ENCODE measurements at regions not wholly inside any gene's neighbourhood (a gene's known extent, or its start where the extent isn't known, plus 50 kb on each side); places are given as distances from the start of the nearest gene placed in this dataset.

DNA sequence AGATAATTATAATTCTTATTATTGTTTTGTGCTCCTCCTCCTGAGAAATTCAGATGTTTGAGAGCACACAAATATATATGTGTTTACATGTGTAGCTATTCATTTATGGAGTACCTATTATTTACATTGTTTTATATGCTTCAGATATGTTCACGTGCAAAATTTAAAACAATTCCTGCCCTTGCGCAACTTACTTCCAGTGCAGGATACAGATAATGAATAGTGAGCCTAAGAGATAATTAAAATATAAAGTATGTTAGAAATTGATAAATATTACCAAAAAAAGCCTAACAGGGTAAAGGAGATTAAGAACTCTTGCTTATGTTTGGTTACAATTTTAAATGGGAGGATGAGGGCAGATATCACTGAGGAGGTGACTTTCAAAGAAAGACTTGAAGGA lies 81.7 kb upstream of the DPH6 start:
- Histone ChIP-seq H3K9me3 (no peaks in the 10 kb centered on the region), H3K27ac (no peak overlapping the region), H3K27me3 (no peaks in the 10 kb centered on the region), H3K36me3 (no peaks in the 10 kb centered on the region), H3K4me1 (peaks cover 0 to 19% of the 10 kb centered on the region in 2 donors), H3K4me3 (no peak overlapping the region)
- TF ChIP-seq, protein P1, sequence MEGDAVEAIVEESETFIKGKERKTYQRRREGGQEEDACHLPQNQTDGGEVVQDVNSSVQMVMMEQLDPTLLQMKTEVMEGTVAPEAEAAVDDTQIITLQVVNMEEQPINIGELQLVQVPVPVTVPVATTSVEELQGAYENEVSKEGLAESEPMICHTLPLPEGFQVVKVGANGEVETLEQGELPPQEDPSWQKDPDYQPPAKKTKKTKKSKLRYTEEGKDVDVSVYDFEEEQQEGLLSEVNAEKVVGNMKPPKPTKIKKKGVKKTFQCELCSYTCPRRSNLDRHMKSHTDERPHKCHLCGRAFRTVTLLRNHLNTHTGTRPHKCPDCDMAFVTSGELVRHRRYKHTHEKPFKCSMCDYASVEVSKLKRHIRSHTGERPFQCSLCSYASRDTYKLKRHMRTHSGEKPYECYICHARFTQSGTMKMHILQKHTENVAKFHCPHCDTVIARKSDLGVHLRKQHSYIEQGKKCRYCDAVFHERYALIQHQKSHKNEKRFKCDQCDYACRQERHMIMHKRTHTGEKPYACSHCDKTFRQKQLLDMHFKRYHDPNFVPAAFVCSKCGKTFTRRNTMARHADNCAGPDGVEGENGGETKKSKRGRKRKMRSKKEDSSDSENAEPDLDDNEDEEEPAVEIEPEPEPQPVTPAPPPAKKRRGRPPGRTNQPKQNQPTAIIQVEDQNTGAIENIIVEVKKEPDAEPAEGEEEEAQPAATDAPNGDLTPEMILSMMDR (IDR thresholded peaks at IDR 0.05): no peak
- no peak for DNase-seq (ENCODE audit: low spot score)

DNA sequence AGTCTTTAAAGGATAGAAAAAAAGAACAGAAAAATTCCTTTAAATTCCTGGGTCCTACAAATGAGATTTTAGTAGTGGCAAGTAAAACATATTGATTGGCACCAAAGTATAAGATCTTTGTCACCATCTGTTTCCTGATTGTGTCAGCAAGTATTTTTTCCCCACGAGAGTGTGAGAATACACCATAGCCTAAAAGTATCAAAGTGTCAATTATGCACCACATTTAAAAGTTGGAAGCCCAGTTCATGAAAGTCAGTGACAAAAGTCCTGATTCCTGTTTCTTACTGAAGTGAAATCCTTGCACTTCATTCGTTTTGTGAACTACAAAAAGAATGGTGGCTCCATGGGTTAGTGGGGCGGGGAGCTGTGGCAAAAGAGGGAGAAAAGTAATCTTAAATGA lies 83.8 kb upstream of the DPH6 start:
- TF ChIP-seq, protein P1 (IDR thresholded peaks at IDR 0.05): no peak
- Histone ChIP-seq H3K36me3 (no peaks in the 10 kb centered on the region), H3K9me3 (no peaks in the 10 kb centered on the region), H3K27me3 (no peaks in the 10 kb centered on the region), H3K4me3 (no peak overlapping the region), H3K27ac (peak overlapping the region in 1 of 2 donors; percentile 30), H3K4me1 (peaks cover 0 to 19% of the 10 kb centered on the region in 2 donors)
- no peak for DNase-seq (ENCODE audit: low spot score)

DNA sequence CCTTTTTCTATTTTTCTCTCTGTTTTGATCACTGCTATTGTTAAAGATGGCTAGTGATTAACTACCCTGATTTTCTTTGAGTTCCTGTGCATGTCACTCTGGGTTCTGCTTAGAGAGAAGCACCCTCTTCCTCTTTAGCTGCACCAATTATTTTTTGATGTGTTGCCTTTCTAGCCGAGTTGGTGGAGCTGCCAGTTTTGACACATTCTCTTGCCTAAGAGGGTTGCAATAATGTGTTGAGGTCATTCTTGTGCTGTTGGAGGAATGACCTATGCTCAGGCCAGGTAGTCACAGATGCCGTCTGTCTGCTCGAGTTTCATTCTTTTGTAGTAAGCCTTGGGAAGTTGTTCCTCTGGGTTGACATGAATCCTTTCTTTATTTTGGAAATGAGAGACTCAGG lies 84.6 kb upstream of the DPH6 start:
- Histone ChIP-seq H3K27me3 (no peaks in the 10 kb centered on the region), H3K4me1 (peaks cover 0 to 13% of the 10 kb centered on the region in 2 donors), H3K9me3 (no peaks in the 10 kb centered on the region), H3K27ac (peak overlapping the region in 1 of 2 donors; percentile 30), H3K4me3 (no peak overlapping the region), H3K36me3 (no peaks in the 10 kb centered on the region)
- TF ChIP-seq, protein P1 (IDR thresholded peaks at IDR 0.05): no peak
- peak; percentile 68 for DNase-seq (ENCODE audit: low spot score)

DNA sequence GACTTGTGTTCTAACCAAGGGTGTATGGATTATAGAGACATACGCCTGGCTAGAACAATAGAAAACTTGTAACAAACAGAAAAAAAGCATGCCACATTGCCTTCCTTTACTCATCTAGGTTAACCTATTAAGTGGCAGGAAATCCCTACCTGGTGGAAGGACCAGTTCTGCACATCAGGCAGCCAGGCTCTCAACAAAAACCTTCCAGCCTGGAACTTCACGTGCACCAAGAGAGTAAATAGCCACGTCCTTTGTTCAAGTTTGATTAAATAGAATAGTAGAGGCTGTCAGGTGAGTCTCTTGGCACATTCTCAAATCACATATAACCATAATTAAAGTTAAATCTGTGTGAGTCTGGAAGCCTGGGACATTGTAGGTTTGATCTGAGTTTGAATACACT lies 85.0 kb upstream of the DPH6 start:
- Histone ChIP-seq H3K27me3 (no peaks in the 10 kb centered on the region), H3K9me3 (no peaks in the 10 kb centered on the region), H3K27ac (peak overlapping the region in 1 of 2 donors; percentile 30), H3K4me1 (peaks cover 0 to 12% of the 10 kb centered on the region in 2 donors), H3K36me3 (no peaks in the 10 kb centered on the region), H3K4me3 (no peak overlapping the region)
- no peak for DNase-seq (ENCODE audit: low spot score)
- TF ChIP-seq, protein P1 (IDR thresholded peaks at IDR 0.05): no peak

DNA sequence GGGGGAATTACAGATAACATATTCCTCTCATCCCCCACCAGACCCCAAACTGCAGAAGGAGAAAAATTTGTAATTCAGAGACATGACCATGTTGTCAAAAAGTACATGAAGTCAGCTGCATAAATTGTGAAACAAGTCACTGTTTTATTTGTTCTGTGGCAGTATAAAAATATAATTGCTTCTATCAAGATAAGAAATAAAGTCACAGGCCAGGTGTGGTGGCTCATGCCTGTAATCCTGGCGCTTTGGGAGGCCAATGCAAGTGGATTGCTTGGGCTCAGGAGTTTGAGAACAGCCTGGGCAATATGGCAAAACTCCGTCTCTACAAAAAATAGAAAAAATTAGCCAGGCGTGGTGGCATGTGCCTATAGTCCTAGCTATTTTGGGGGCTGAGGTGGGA lies 87.7 kb upstream of the DPH6 start:
- Histone ChIP-seq H3K9me3 (no peaks in the 10 kb centered on the region), H3K36me3 (no peaks in the 10 kb centered on the region)

DNA sequence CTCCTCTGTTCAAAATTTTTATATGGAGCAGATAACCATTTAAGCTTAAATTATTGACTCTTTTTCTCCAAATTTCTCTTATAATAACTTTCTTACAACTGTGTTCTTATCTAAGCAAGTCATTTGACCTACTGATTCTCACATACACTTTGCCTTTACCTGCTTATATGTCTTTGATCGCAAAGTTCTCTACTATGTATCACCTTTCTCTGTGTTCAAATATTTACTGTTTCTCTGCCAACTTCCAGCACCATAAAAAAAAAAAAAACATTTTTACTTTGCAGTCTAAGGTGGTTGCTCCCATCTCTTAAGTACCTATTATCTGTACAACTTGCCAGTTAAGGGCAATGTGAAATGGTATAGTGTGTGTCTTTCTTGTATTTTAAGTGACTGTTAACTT lies 100.8 kb upstream of the DPH6 start:
- Histone ChIP-seq H3K27me3 (no peaks in the 10 kb centered on the region), H3K36me3 (no peaks in the 10 kb centered on the region), H3K9me3 (no peaks in the 10 kb centered on the region), H3K4me3 (no peak overlapping the region), H3K27ac (no peak overlapping the region), H3K4me1 (no peaks in the 10 kb centered on the region)
- DNase-seq (ENCODE audit: low spot score): no peak
- TF ChIP-seq, protein P1 (IDR thresholded peaks at IDR 0.05): no peak

More for the DNA sequence above, 87.7 kb upstream of the DPH6 start:
- Histone ChIP-seq H3K4me1 (peaks cover 0 to 4% of the 10 kb centered on the region in 2 donors), H3K27me3 (no peaks in the 10 kb centered on the region), H3K27ac (no peak overlapping the region), H3K4me3 (no peak overlapping the region)
- TF ChIP-seq, protein P1 (IDR thresholded peaks at IDR 0.05): no peak
- DNase-seq (ENCODE audit: low spot score): no peak

Data from right atrium auricular region (tissue), 2 donors.